Loucy (cell line): ENCODE measurements at regions not wholly inside any gene's neighbourhood (a gene's known extent, or its start where the extent isn't known, plus 50 kb on each side); places are given as distances from the start of the nearest gene placed in this dataset.
A peak's percentile ranks its signal among the peaks of the same experiment; 100 is the strongest.

Experiments used
- H2AFZ ChIP-seq: fragments of 200-600 bp; sonication (generic); 2 replicates; pipeline ENCODE4 v1.6.0; 2016; ENCODE audit warnings: antibody characterized with exemption, mild to moderate bottlenecking, low read length, moderate library complexity
- H3F3A ChIP-seq: fragments of 200-600 bp; 2 replicates; pipeline ENCODE4 v1.6.0; 2016; ENCODE audit warnings: antibody characterized with exemption, low read depth, mild to moderate bottlenecking
- H3K27me3 ChIP-seq: fragments of 200-600 bp; sonication (generic); 2 replicates; pipeline ENCODE4 v1.6.1; 2014; ENCODE audit warnings: low read length, mild to moderate bottlenecking; ENCODE audit not compliant: insufficient read depth, poor library complexity, severe bottlenecking
- H3K36me3 ChIP-seq: fragments of 200-600 bp; sonication (generic); 2 replicates; pipeline ENCODE4 v1.6.1; 2016; ENCODE audit warnings: low read length; ENCODE audit not compliant: insufficient read depth
- H3K4me1 ChIP-seq: fragments of 200-600 bp; sonication (generic); 2 replicates; pipeline ENCODE4 v1.5.1; 2014; ENCODE audit warnings: low read length, mild to moderate bottlenecking; ENCODE audit not compliant: insufficient read depth, poor library complexity, severe bottlenecking
- H3K4me2 ChIP-seq: fragments of 200-600 bp; sonication (generic); 2 replicates; pipeline ENCODE4 v1.6.0; 2014; ENCODE audit warnings: antibody characterized with exemption, low read length, low read depth, mild to moderate bottlenecking; ENCODE audit not compliant: poor library complexity, severe bottlenecking
- H3K4me3 ChIP-seq: fragments of 200-600 bp; sonication (generic); 2 replicates; pipeline ENCODE4 v1.5.1; 2014; ENCODE audit warnings: low read length, mild to moderate bottlenecking, mixed read lengths; ENCODE audit not compliant: poor library complexity, severe bottlenecking
- H3K79me2 ChIP-seq: fragments of 200-600 bp; sonication (generic); 2 replicates; pipeline ENCODE4 v1.6.1; 2014; ENCODE audit warnings: low read length; ENCODE audit not compliant: insufficient read depth
- H3K9ac ChIP-seq: fragments of 200-600 bp; sonication (generic); 2 replicates; pipeline ENCODE4 v1.6.0; 2014; ENCODE audit warnings: mild to moderate bottlenecking, low read depth, low read length, moderate library complexity; ENCODE audit not compliant: poor library complexity, severe bottlenecking
- H3K9me2 ChIP-seq: fragments of 200-600 bp; sonication (generic); replicated peaks from 2 replicates; pipeline ENCODE4 v1.6.1; 2016; ENCODE audit warnings: low read depth, low read length, mixed read lengths
- H3K9me3 ChIP-seq: fragments of 200-600 bp; sonication (generic); 2 replicates; pipeline ENCODE4 v1.6.1; 2014; ENCODE audit warnings: mild to moderate bottlenecking, antibody characterized with exemption, low read length, low read depth; ENCODE audit not compliant: insufficient read depth
- H4K20me1 ChIP-seq: fragments of 200-600 bp; sonication (generic); 2 replicates; pipeline ENCODE4 v1.6.0; 2014; ENCODE audit warnings: antibody characterized with exemption, low read length, mild to moderate bottlenecking; ENCODE audit not compliant: insufficient read depth, poor library complexity, severe bottlenecking
- EZH2phosphoT487 ChIP-seq: fragments of 200-600 bp; IDR thresholded peaks from 2 replicates; pipeline ENCODE4 v1.6.1; 2018; ENCODE audit warnings: antibody characterized with exemption, mild to moderate bottlenecking, moderate library complexity, borderline replicate concordance
- TF ChIP-seq, protein P1 (sequence below): fragments of 200-600 bp; sonication (generic); conservative IDR thresholded peaks from 2 replicates; pipeline ENCODE4 v1.5.1; 2014; ENCODE audit warnings: mild to moderate bottlenecking, antibody characterized with exemption, low read length

DNA sequence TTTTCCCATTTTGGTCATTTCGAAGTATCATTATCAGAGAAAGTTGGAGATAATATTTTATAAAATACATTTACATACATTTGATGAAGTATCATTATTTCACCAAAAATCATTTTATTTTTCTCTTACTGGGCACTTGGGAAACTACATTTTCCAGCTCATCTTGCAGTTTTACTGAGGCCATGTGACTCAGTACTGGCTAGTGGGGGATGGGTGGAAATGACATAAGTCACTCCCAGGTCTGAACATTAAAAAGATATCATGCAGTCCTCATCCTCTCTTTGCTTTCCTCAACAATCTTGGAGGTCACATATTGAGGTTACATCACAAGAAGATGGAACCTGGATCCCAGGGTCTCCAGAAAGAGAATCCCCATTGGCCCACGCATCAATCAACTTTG is 84.1 kb downstream of the CD24 start:
- Histone ChIP-seq H3K4me3 (no peak overlapping the region), H2AFZ (no peak overlapping the region), H3K4me2 (no peak overlapping the region), H3K36me3 (no peaks in the 10 kb centered on the region), H3F3A (no peaks in the 10 kb centered on the region), H3K9me3 (no peaks in the 10 kb centered on the region), H4K20me1 (no peaks in the 10 kb centered on the region), H3K9me2 (no peaks in the 10 kb centered on the region), H3K9ac (no peak overlapping the region), H3K4me1 (no peaks in the 10 kb centered on the region), H3K27me3 (no peaks in the 10 kb centered on the region), H3K79me2 (no peaks in the 10 kb centered on the region)
- TF ChIP-seq, protein P1, sequence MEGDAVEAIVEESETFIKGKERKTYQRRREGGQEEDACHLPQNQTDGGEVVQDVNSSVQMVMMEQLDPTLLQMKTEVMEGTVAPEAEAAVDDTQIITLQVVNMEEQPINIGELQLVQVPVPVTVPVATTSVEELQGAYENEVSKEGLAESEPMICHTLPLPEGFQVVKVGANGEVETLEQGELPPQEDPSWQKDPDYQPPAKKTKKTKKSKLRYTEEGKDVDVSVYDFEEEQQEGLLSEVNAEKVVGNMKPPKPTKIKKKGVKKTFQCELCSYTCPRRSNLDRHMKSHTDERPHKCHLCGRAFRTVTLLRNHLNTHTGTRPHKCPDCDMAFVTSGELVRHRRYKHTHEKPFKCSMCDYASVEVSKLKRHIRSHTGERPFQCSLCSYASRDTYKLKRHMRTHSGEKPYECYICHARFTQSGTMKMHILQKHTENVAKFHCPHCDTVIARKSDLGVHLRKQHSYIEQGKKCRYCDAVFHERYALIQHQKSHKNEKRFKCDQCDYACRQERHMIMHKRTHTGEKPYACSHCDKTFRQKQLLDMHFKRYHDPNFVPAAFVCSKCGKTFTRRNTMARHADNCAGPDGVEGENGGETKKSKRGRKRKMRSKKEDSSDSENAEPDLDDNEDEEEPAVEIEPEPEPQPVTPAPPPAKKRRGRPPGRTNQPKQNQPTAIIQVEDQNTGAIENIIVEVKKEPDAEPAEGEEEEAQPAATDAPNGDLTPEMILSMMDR, result no peak
- TF ChIP-seq EZH2phosphoT487, result no peak

DNA sequence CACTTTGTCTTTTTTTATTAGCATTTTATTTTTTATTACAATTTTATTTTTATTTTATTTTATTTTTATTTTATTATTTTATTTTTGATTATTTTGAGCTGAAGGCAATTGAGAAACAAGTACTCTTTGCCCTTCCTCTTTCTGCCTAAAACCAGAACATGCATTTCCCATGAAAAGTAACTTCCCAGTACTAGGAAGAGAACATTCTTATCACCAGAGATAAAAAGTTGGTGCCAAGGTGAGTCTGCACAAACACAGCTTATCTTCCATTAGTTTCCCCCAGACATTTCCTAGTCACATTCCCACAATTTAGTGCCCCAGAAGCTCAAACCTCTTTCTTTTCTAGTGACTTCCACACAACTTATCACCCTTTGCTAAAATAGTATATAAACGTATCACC is 84.8 kb downstream of the CD24 start:
- TF ChIP-seq EZH2phosphoT487, result no peak
- TF ChIP-seq, protein P1, result no peak
- no peaks in the 10 kb centered on the region for H4K20me1 ChIP-seq

DNA sequence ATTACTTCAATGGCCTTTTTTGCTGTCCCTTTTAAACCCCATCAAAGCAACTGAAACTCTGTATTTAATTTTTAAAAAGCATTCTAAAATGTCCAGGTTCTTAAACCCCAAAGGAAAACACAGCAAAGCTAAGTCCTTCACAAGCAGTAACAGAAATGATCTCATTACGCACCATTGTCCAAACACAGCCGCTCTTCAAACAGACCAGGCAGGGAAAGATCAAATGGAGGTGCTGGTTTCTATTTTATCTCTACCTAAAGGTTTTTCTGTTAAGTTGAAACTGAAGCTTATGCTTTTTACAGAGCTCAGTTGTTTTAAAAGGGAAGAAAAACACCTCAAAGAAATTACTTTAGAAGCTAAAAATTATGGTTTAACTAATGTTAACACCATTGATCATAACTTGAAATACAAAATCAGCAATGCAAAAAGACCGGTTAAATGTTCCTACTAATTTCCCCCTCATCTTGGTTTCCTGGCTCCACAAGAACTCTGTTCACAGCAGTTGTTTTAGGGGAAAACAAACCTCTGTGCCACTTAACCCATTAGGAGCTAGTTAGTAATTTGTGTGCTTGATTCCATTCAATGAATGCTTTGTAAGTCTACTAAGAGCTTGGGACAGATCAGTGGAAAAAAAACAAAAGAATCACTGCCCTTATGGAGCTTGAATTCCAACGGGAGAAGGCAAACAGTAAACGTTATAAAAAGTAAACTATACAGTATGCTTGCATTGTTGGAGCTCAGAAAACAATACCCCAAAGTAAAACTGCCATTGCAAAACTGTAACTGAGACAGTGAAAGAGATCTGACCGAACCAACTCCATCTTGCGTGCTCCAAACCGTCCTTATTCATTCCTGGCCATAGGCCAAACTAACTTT is 87.4 kb downstream of the CD24 start:
- Histone ChIP-seq H3F3A (no peaks in the 10 kb centered on the region), H3K27me3 (no peaks in the 10 kb centered on the region), H3K9me3 (no peaks in the 10 kb centered on the region), H3K4me1 (no peaks in the 10 kb centered on the region), H3K9me2 (no peaks in the 10 kb centered on the region), H4K20me1 (no peaks in the 10 kb centered on the region), H3K4me3 (no peak overlapping the region), H2AFZ (0 out of 2 replicates have a peak overlapping the region, but pooled peaks have one; percentile 19), H3K9ac (no peak overlapping the region), H3K79me2 (no peaks in the 10 kb centered on the region), H3K4me2 (no peak overlapping the region), H3K36me3 (no peaks in the 10 kb centered on the region)
- no peak for TF ChIP-seq EZH2phosphoT487

More for the DNA sequence above, 84.8 kb downstream of the CD24 start:
- Histone ChIP-seq H3K4me3 (no peak overlapping the region), H3K4me2 (no peak overlapping the region), H3K79me2 (no peaks in the 10 kb centered on the region), H3K9me2 (no peaks in the 10 kb centered on the region), H3K27me3 (no peaks in the 10 kb centered on the region), H2AFZ (no peak overlapping the region), H3K4me1 (no peaks in the 10 kb centered on the region), H3F3A (no peaks in the 10 kb centered on the region), H3K9ac (no peak overlapping the region), H3K36me3 (no peaks in the 10 kb centered on the region), H3K9me3 (no peaks in the 10 kb centered on the region)
